H7 (cell line): ENCODE measurements at regions not wholly inside any gene's neighbourhood (a gene's known extent, or its start where the extent isn't known, plus 50 kb on each side); places are given as distances from the start of the nearest gene placed in this dataset.
"Not testable (repeated sequence)": the region's sequence is repeated elsewhere in the genome, so short reads cannot be mapped to it uniquely, and the experiment has no call there.

ENCODE experiments used
- DNase-seq: peaks from one replicate; pipeline ENCODE4 v3.0.0; 2012
- H3K27me3 ChIP-seq: 2 replicates; pipeline ENCODE4 v1.6.0; 2011; ENCODE audit warnings: mild to moderate bottlenecking, low read length; ENCODE audit not compliant: control insufficient read depth, insufficient read depth
- H3K36me3 ChIP-seq: replicated peaks from 2 replicates; pipeline ENCODE4 v1.5.1; 2011; ENCODE audit warnings: low read length; ENCODE audit not compliant: control insufficient read depth, insufficient read depth
- H3K4me3 ChIP-seq: 2 replicates; pipeline ENCODE4 v1.5.1; 2011; ENCODE audit warnings: low read depth, mild to moderate bottlenecking, control low read depth, low read length, moderate library complexity; ENCODE audit not compliant: insufficient read depth

DNA sequence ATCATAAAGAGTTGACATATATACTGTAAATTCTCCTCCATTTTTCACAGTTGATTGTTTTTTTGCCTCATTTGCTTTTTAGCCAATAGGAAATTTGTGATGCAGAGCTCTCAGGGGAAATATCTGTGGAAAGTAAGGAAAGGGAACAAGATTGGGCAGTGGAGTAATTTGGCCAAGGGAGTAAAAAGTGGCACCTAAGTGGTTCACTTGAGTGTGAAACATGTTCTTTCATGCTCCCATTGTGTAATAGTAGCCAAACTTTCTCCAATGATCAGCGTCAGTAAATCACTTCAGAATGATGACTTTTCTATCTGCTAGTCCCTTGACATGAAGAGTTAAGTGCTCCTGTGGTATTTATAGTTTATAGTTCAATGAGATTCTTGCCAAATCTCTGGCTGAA, 141.9 kb upstream of the KCNJ3 start:
- no peak for DNase-seq
- H3K4me3 ChIP-seq: no peak overlapping the region
- H3K36me3 ChIP-seq: no peaks in the 10 kb centered on the region
- no peaks in the 10 kb centered on the region for H3K27me3 ChIP-seq

GRCh38 chr2:154557906-154558305, 140.6 kb upstream of the KCNJ3 start:
- H3K27me3 ChIP-seq: no peaks in the 10 kb centered on the region
- no peak for DNase-seq
- no peaks in the 10 kb centered on the region for H3K36me3 ChIP-seq
- no peak overlapping the region for H3K4me3 ChIP-seq

DNA sequence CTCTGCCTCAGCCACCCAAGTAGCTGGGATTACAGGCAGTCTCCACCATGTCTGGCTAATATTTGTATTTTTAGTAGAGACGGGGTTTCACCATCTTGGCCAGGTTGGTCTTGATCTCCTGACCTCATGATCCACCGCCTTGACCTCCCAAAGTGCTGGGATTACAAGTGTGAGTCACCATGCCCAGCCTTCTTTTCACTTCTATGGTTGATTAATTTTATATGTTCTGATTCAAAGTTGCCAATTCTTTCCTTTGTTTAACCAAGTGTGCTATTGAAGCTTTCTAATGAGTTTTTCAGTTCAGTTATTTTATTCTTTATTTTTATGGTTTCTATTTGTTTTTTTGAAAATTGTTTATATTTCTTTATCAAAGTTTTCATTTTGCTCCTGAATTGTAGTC, 133.1 kb upstream of the KCNJ3 start:
- H3K36me3 ChIP-seq: no peaks in the 10 kb centered on the region
- DNase-seq: no peak
- H3K4me3 ChIP-seq: no peak overlapping the region
- no peaks in the 10 kb centered on the region for H3K27me3 ChIP-seq

GRCh38 chr2:154568413-154568812, 130.1 kb upstream of the KCNJ3 start:
- peak; percentile 26 for DNase-seq
- Histone ChIP-seq H3K27me3 (no peaks in the 10 kb centered on the region), H3K36me3 (no peaks in the 10 kb centered on the region), H3K4me3 (no peak overlapping the region)

- Histone ChIP-seq H3K36me3 (no peaks in the 10 kb centered on the region), H3K4me3 (no peak overlapping the region), H3K27me3 (no peaks in the 10 kb centered on the region)
- DNase-seq: no peak
Measured at GRCh38 chr2:154570501-154570900, 128.0 kb upstream of the KCNJ3 start.

DNA sequence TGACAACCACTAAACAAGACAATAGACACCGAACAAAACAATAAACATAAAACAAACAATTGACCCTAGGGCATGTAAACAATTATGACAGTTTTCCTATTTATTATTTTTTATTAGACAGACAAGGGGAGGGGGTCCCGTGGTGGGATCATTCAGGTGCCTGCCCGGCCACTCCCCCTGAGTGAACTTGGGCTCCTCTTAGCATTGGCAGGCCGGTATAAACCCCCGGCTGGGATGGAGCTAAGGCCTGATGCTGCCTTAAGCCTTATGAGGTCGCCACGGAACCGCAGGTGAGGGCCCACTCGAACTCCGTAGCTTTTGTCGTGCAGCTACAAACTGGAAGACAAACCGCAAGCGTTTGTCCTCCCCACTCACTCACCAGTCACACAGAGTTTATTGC, 121.8 kb upstream of the KCNJ3 start:
- not testable (repeated sequence) for DNase-seq, H3K27me3 ChIP-seq, H3K36me3 ChIP-seq
- peak overlapping the region; percentile 19; the same call in 1 of the 2 replicates for H3K4me3 ChIP-seq

- peak overlapping the region; percentile 14; the same call in 1 of the 2 replicates for H3K4me3 ChIP-seq
- DNase-seq: no peak
- H3K36me3 ChIP-seq: no peaks in the 10 kb centered on the region
- no peaks in the 10 kb centered on the region for H3K27me3 ChIP-seq
Measured at GRCh38 chr2:154577390-154577789, 121.1 kb upstream of the KCNJ3 start.

DNA sequence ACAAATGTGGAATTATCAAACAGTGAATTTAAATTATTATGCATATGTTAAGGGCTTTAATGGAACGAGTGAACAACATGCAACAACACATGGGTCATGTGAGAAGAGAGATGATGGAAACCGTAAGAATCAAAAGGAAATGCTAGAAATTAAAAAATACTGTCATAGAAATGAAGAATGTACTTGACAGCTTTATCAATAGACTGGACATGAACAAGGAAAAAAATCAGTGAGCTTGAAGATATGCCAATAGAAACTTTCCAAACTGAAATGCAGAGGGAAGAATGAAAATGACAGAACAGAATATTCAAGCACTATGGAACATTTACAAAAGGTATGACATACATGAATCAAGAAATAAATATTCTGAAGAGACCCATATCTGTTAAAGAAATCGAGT, 117.7 kb upstream of the KCNJ3 start:
- Histone ChIP-seq H3K4me3 (no peak overlapping the region), H3K36me3 (no peaks in the 10 kb centered on the region), H3K27me3 (no peaks in the 10 kb centered on the region)
- DNase-seq: no peak

DNA sequence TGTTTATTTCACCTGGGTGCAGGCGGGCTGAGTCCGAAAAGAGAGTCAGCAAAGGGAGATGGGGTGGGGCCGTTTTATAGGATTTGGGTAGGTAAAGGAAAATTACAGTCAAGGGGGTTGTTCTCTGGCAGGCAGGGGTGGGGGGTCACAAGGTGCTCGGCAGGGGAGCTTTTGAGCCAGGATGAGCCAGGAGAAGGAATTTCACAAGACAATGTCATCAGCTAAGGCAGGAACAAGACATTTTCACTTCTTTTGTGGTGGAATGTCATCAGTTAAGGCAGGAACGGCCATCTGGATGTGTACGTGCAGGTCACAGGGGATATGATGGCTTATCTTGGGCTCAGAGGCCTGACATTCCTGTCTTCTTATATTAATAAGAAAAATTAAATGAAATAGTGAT, 115.8 kb upstream of the KCNJ3 start:
- not testable (repeated sequence) for H3K36me3 ChIP-seq, H3K4me3 ChIP-seq, DNase-seq

GRCh38 chr2:154583274-154583673, 115.2 kb upstream of the KCNJ3 start:
- H3K36me3 ChIP-seq: not testable (repeated sequence)

More for the DNA sequence above, 115.8 kb upstream of the KCNJ3 start:
- H3K27me3 ChIP-seq: not testable (repeated sequence)

DNA sequence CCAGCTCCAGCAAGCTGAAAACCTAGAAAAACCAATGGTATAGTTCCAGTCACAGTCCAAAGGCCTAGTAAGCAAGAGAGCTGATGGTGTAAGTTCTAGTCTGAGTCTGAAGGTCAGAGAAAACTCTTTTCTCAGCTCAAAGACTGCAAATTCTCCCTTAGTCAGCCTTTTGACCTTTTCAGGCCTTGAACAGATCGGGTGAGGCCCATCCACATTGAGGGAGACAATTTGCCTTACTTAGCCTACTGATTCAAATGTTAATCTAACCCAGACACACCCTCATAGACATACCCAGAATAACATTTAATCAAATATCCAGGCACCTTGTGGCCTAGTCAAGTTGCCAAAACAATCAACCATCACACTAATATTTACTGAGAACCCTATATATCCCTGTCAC, 110.8 kb upstream of the KCNJ3 start:
- Histone ChIP-seq H3K36me3 (no peaks in the 10 kb centered on the region), H3K4me3 (no peak overlapping the region), H3K27me3 (no peaks in the 10 kb centered on the region)
- DNase-seq: no peak

More at GRCh38 chr2:154583274-154583673, 115.2 kb upstream of the KCNJ3 start:
- DNase-seq, H3K4me3 ChIP-seq, H3K27me3 ChIP-seq: not testable (repeated sequence)

DNA sequence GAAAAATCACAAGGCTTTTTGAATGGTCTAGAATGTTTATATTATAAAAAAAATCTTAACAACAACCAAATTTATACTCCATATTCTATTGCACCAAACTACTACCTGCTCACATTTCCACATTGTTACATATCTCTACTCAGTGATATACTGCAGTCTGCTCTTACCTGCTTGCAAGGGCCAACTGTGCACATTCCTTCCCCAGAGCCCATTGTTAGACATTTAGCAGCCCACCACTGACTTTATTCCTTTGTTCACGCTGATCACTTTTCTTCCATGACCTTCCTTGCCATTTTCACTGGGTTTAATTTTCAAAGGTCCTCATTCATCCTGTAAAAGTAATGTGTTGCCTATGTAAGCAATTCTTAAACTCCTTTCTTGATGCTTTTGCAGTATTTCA, 109.7 kb upstream of the KCNJ3 start:
- H3K4me3 ChIP-seq: no peak overlapping the region
- no peaks in the 10 kb centered on the region for H3K27me3 ChIP-seq
- no peak for DNase-seq
- no peaks in the 10 kb centered on the region for H3K36me3 ChIP-seq

DNA sequence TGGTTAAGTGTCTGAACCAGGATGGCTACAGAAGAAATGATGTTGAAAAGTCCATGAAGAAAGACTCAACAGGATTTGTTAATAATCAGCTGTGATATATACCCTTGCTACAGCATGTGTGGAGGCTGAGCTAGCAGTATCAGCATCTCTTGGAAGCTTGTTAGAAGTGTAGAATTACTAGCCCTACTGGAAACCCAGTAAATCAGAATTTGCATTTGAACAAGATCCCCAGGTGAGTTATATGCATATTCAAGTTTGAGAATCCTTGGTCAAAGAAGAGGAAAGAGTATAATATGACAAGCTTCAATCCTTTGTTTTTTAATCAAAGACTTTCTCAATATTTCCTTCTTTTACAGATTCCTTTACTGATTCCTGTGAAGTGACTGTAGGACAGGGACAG, 109.0 kb upstream of the KCNJ3 start:
- Histone ChIP-seq H3K36me3 (no peaks in the 10 kb centered on the region), H3K4me3 (no peak overlapping the region), H3K27me3 (no peaks in the 10 kb centered on the region)
- DNase-seq: no peak

DNA sequence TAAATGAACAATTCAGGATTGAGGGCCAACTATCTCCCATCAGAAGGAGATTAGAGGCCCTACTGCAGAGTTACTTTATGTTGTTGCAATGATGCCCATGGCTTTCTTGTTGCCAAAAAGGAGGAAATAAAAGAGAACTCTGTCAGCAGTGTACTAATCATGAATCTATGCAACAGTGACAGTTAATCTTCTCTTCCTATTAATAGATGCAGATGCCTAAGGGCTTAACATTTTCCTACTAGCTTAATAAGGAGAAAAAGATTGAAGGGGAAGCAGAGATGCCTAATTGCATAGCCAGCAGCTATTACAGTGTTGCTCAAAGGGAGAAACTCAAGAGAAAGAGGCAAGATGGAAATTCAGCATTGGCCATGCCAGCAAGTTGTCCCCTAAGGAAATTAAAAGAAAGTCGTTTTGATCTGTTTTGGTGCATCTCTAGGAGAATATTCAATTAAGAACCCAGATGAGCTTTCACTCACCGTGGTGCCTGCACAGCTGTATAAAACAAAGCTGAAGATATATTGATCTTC, 107.1 kb upstream of the KCNJ3 start:
- Histone ChIP-seq H3K4me3 (no peak overlapping the region), H3K36me3 (no peaks in the 10 kb centered on the region), H3K27me3 (no peaks in the 10 kb centered on the region)
- DNase-seq: no peak

- Histone ChIP-seq H3K27me3 (no peaks in the 10 kb centered on the region), H3K36me3 (no peaks in the 10 kb centered on the region), H3K4me3 (no peak overlapping the region)
- no peak for DNase-seq
Measured at GRCh38 chr2:154599189-154599588, 99.3 kb upstream of the KCNJ3 start.

GRCh38 chr2:154600927-154601494, 97.5 kb upstream of the KCNJ3 start:
- Histone ChIP-seq H3K36me3 (no peaks in the 10 kb centered on the region), H3K27me3 (no peaks in the 10 kb centered on the region), H3K4me3 (no peak overlapping the region)
- no peak for DNase-seq
